ENCODE measurements at regions not wholly inside any gene's neighbourhood (a gene's known extent, or its start where the extent isn't known, plus 50 kb on each side); places are given as distances from the start of the nearest gene placed in this dataset.

DNA sequence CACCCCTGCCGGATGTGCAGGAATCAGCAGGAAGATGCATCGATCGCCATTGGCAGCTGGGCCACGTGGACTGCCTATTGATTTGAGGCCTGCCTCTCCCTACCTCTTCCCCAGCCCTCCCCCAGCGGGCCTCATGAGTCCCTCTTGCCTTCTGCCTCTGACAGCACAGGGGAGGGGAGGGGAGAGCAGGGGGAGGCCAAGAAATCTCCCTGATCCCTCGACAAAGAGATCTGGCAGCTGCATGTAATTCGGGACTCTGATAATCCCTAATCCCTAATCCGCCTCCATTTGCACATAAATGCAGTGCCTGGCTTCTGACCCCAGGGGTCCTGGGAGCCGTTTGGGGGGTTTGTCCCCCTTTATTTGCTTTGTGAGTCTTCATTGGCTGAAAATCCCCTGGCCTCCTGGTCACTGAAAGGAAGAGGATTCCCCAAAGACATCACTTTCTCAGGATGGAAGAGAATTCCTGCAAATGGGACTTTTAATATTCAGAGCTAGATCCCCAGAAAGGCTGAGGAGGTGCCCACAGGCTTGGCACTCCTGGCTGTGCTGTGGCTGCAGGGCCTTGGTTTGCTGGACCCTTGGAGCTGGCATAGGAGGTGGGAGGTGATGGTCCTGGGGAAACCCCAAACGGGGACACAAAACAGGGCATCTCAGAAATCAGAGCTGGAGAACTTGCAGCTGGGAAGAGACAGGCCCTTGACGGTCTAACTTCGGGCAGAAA lies 239.4 kb upstream of the POU3F1 start:
- TF ChIP-seq, protein P1, sequence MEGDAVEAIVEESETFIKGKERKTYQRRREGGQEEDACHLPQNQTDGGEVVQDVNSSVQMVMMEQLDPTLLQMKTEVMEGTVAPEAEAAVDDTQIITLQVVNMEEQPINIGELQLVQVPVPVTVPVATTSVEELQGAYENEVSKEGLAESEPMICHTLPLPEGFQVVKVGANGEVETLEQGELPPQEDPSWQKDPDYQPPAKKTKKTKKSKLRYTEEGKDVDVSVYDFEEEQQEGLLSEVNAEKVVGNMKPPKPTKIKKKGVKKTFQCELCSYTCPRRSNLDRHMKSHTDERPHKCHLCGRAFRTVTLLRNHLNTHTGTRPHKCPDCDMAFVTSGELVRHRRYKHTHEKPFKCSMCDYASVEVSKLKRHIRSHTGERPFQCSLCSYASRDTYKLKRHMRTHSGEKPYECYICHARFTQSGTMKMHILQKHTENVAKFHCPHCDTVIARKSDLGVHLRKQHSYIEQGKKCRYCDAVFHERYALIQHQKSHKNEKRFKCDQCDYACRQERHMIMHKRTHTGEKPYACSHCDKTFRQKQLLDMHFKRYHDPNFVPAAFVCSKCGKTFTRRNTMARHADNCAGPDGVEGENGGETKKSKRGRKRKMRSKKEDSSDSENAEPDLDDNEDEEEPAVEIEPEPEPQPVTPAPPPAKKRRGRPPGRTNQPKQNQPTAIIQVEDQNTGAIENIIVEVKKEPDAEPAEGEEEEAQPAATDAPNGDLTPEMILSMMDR (IDR thresholded peaks at IDR 0.05; ENCODE audit: insufficient read depth, low read length), result no peak
- TF ChIP-seq, protein P2, sequence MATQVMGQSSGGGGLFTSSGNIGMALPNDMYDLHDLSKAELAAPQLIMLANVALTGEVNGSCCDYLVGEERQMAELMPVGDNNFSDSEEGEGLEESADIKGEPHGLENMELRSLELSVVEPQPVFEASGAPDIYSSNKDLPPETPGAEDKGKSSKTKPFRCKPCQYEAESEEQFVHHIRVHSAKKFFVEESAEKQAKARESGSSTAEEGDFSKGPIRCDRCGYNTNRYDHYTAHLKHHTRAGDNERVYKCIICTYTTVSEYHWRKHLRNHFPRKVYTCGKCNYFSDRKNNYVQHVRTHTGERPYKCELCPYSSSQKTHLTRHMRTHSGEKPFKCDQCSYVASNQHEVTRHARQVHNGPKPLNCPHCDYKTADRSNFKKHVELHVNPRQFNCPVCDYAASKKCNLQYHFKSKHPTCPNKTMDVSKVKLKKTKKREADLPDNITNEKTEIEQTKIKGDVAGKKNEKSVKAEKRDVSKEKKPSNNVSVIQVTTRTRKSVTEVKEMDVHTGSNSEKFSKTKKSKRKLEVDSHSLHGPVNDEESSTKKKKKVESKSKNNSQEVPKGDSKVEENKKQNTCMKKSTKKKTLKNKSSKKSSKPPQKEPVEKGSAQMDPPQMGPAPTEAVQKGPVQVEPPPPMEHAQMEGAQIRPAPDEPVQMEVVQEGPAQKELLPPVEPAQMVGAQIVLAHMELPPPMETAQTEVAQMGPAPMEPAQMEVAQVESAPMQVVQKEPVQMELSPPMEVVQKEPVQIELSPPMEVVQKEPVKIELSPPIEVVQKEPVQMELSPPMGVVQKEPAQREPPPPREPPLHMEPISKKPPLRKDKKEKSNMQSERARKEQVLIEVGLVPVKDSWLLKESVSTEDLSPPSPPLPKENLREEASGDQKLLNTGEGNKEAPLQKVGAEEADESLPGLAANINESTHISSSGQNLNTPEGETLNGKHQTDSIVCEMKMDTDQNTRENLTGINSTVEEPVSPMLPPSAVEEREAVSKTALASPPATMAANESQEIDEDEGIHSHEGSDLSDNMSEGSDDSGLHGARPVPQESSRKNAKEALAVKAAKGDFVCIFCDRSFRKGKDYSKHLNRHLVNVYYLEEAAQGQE (IDR thresholded peaks at IDR 0.05; ENCODE audit: insufficient replicate concordance, low read depth), result no peak
- TF ChIP-seq GABPA (IDR thresholded peaks at IDR 0.05; ENCODE audit: low read depth), result no peak

Data from HL-60 (cell line).